SK-N-SH (cell line): ENCODE measurements at regions not wholly inside any gene's neighbourhood (a gene's known extent, or its start where the extent isn't known, plus 50 kb on each side); places are given as distances from the start of the nearest gene placed in this dataset.

Experiments
- CTCF ChIA-PET: fragments of 300-600, 350-600 bp; formaldehyde crosslinking; extraction: SDS; loops from one replicate; lab custom pipeline; 2021; lab: Yijun Ruan, JAX
- POLR2A ChIA-PET: fragments of 350-600 bp; sonication (Branson Sonifier 250); formaldehyde crosslinking; extraction: SDS; loops from one replicate; lab custom pipeline; 2020; ENCODE audit warnings: antibody characterized with exemption, inconsistent platforms; lab: Yijun Ruan, JAX
- DNase-seq: peaks from one replicate; pipeline ENCODE4 v3.0.0; 2012
- H2AFZ ChIP-seq: fragments of 200-600 bp; sonication (generic); 2 replicates; pipeline ENCODE4 v1.8.1; 2016; ENCODE audit warnings: antibody characterized with exemption, mild to moderate bottlenecking, low read depth
- H3F3A ChIP-seq: fragments of 200-600 bp; sonication (generic); replicated peaks from 2 replicates; pipeline ENCODE3; 2016; ENCODE audit warnings: antibody characterized with exemption, mild to moderate bottlenecking; ENCODE audit not compliant: insufficient read depth
- H3K27ac ChIP-seq, 2 experiments: fragments of 200-500 bp in 1 of 2; fragments of 200-600 bp in 1 of 2; sonication (Bioruptor generic) in 1 of 2; sonication (generic), shearing (Covaris generic) in 1 of 2; 2 replicates each; pipeline versions ENCODE4 v1.5.1 to v1.6.1; 2014 to 2016; ENCODE audit warnings: low read depth in 2 of 2, inconsistent platforms in 1 of 2, low read length in 1 of 2, mild to moderate bottlenecking in 1 of 2, mixed read lengths in 1 of 2
- H3K27me3 ChIP-seq: fragments of 200-600 bp; sonication (generic), shearing (Covaris generic); 2 replicates; pipeline ENCODE4 v1.6.1; 2016; ENCODE audit warnings: mixed run types; ENCODE audit not compliant: insufficient read depth
- H3K36me3 ChIP-seq, 2 experiments: fragments of 200-500 bp in 1 of 2; fragments of 200-600 bp in 1 of 2; sonication (Bioruptor generic) in 1 of 2; sonication (generic) in 1 of 2; replicated peaks in 1 of 2; 2 replicates each; pipeline versions ENCODE3 to v1.5.1; 2014 to 2016; ENCODE audit warnings: low read length in 1 of 2, mild to moderate bottlenecking in 1 of 2; ENCODE audit not compliant: insufficient read depth in 2 of 2, control insufficient read depth in 1 of 2
- H3K4me1 ChIP-seq, 2 experiments: fragments of 200-500 bp in 1 of 2; fragments of 200-600 bp in 1 of 2; sonication (Bioruptor generic) in 1 of 2; sonication (generic), shearing (Covaris generic) in 1 of 2; 2 replicates each; pipeline versions ENCODE4 v1.5.1 to v1.6.1; 2014 to 2016; ENCODE audit warnings: low read depth in 1 of 2, low read length in 1 of 2, mixed run types in 1 of 2; ENCODE audit not compliant: insufficient read depth in 2 of 2, control insufficient read depth in 1 of 2
- H3K4me2 ChIP-seq: fragments of 200-600 bp; sonication (generic), shearing (Covaris generic); 2 replicates; pipeline ENCODE4 v1.6.1; 2017; ENCODE audit warnings: mixed run types
- H3K4me3 ChIP-seq, 2 experiments: fragments of 200-500 bp in 1 of 2; fragments of 200-600 bp in 1 of 2; sonication (Bioruptor generic) in 1 of 2; sonication (generic), shearing (Covaris generic) in 1 of 2; 2 replicates each; pipeline versions ENCODE4 v1.5.1 to v1.8.1; 2014 to 2016; ENCODE audit warnings: low read depth in 2 of 2, inconsistent platforms in 1 of 2, low read length in 1 of 2, mild to moderate bottlenecking in 1 of 2, mixed read lengths in 1 of 2, moderate library complexity in 1 of 2
- H3K79me2 ChIP-seq: fragments of 200-600 bp; sonication (generic); 2 replicates; pipeline ENCODE4 v1.8.1; 2017; ENCODE audit warnings: mild to moderate bottlenecking; ENCODE audit not compliant: insufficient read depth
- H3K9ac ChIP-seq: fragments of 200-600 bp; sonication (generic); 2 replicates; pipeline ENCODE4 v1.6.1; 2017; ENCODE audit warnings: mixed run types
- H3K9me2 ChIP-seq: fragments of 200-600 bp; sonication (generic); 2 replicates; pipeline ENCODE4 v1.6.1; 2017; ENCODE audit warnings: mixed run types
- H3K9me3 ChIP-seq: fragments of 200-600 bp; sonication (generic); 2 replicates; pipeline ENCODE4 v1.6.1; 2017; ENCODE audit warnings: mixed run types, mild to moderate bottlenecking, moderate library complexity
- H4K20me1 ChIP-seq: fragments of 200-600 bp; sonication (generic); 2 replicates; pipeline ENCODE4 v1.6.1; 2017; ENCODE audit warnings: mild to moderate bottlenecking, mixed run types; ENCODE audit not compliant: insufficient read depth
- CHD2 ChIP-seq: fragments of 150-350 bp; IDR thresholded peaks from 2 replicates; pipeline ENCODE4 v1.6.1; 2018; ENCODE audit warnings: low read length; ENCODE audit not compliant: partially characterized antibody
- CTCF ChIP-seq: fragments of 200-600 bp; sonication (generic); IDR thresholded peaks from 2 replicates; pipeline ENCODE4 v1.6.1; 2017; ENCODE audit warnings: antibody characterized with exemption, mild to moderate bottlenecking, moderate library complexity
- MXI1 ChIP-seq: IDR thresholded peaks from 2 replicates; pipeline ENCODE4 v1.6.1; 2012; ENCODE audit warnings: mild to moderate bottlenecking, low read depth, low read length, improper control_type of control experiment
- PBX3 ChIP-seq: IDR thresholded peaks from 2 replicates; pipeline ENCODE4; 2012
- REST ChIP-seq: IDR thresholded peaks from 2 replicates; pipeline ENCODE4 v1.6.1; 2012; ENCODE audit warnings: mild to moderate bottlenecking, low read depth, low read length, moderate library complexity
- WGBS: methylation state at CpG from one replicate; pipeline ENCODE4 v1.1.6; 2017; ENCODE audit warnings: low lambda C conversion rate; 5-methylcytosine and 5-hydroxymethylcytosine counted together

- 70% methylated on average over 1 of the region's 2 CpGs for WGBS
- CTCF ChIA-PET, result interaction anchor here (0.5 kb wide), 1 partner anchor 923 kb away, joined by 4 read pairs; no protein-coding TSS in a partner anchor
These were observed 217.7 kb downstream of the GIPC2 start for GRCh38 chr1:78263459-78263858.

More at GRCh38 chr1:78263459-78263858, 217.7 kb downstream of the GIPC2 start:
- no peak overlapping the region for H3K4me3 ChIP-seq
- TF ChIP-seq CHD2 (no peak), REST (no peak), CTCF (no peak), PBX3 (no peak), MXI1 (no peak)
- no peaks in the 10 kb centered on the region for H4K20me1 ChIP-seq
- H3K36me3 ChIP-seq, result no peaks in the 10 kb centered on the region
- H3K4me2 ChIP-seq, result no peak overlapping the region
- no peaks in the 10 kb centered on the region for H3K9me2 ChIP-seq
- H3K4me1 ChIP-seq, result peaks cover 0 to 4% of the 10 kb centered on the region in 2 experiments; a peak in 1 of 4 replicates
- no peak overlapping the region for H3K27ac ChIP-seq
- no peaks in the 10 kb centered on the region for H3K9me3 ChIP-seq
- H3K79me2 ChIP-seq, result no peaks in the 10 kb centered on the region
- POLR2A ChIA-PET, result no interaction called here
- no peaks in the 10 kb centered on the region for H3K27me3 ChIP-seq
- H2AFZ ChIP-seq, result 0 out of 2 replicates have a peak overlapping the region, but pooled peaks have one; percentile 29
- DNase-seq, result no peak
- H3K9ac ChIP-seq, result no peak overlapping the region
- H3F3A ChIP-seq, result no peaks in the 10 kb centered on the region
